NCI-H2171 treated with DMSO at 0.1 percent for 48 hours (cell line): ENCODE measurements at regions not wholly inside any gene's neighbourhood (a gene's known extent, or its start where the extent isn't known, plus 50 kb on each side); places are given as distances from the start of the nearest gene placed in this dataset.
A peak's percentile ranks its signal among the peaks of the same experiment; 100 is the strongest.

Source experiments
- DNase-seq: peaks from one replicate; lab custom pipeline; 2025; lab: John Stamatoyannopoulos, UW

DNA sequence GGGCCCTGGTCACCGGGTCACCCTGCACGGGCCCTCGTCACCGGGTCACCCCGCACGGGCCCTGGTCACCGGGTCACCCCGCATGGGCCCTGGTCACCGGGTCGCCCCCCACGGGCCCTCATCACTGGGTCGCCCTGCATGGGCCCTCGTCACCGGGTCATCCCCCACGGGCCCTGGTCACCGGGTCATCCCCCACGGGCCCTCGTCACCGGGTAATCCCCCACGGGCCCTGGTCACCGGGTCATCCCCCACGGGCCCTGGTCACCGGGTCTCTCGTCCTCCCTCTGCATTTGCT lies 77.6 kb downstream of the RIPK4 start:
- DNase-seq = no peak

DNA sequence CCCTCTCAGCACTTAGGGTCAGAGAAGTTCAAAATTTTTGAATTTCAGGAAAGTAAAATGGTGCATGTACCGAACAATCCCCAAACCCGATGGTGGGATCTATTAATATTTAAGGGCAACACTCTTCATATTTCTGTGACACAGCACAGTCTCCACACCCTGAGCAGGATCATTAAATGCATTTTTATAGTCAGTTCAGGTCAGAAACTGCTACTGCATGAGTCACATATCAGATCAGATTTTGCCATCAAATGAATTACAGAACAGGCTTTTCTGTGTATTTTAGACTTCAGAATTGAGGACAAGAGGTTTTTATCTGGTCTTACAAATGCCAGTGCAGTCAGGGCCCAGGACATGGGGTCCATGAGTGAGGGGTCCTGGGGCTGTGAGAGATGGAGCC lies 79.2 kb downstream of the RIPK4 start:
- DNase-seq = no peak

DNA sequence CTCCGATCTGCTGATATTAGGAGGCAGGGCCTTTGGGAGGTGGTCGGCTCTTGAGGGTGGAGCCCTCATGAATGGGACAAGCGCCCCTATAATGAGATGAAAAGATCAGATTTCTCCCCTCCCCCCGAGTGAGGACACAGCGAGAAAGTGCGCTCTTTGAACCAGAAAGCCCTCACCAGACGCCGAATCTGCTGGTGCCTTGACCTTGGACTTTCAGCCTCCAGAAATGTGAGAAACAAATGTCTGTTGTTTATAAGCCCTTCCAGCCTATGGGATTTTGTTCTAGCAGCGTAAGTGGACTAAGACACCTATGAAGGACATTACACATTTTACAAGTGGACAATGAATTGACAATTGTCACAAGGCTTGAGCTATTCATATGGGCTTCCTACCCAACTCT lies 80.2 kb downstream of the RIPK4 start:
- DNase-seq = no peak

DNA sequence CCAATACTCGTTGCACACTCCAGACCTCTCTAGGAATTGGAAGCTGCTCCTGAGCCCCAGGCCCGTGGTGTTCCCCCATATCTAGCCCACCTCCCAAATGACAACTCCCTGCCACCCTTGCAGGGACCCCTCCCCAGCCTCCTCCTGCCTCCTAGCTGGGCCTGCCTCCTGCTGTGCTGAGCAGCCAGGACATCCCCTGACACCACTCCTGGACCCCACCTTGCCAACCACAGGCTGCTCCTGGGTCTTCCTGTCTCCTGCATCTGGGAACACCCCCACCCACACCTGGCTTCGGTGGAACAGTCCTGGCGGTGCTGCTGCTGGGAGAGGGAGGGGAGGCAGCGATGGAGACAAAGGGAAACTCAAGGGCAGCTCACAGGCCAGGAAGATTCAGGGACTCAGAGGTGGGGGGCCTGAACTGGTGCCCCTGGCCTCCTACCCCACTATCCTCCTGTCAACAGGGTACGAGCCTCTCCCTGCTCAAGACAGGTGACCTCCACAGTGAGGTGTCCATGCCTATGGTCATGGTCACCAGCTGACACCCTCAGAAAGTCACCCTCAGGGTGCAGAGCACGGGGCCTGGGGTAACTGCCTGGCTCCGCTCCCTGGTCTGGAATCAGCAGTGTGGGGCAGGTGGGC lies 81.2 kb downstream of the RIPK4 start:
- DNase-seq = no peak

DNA sequence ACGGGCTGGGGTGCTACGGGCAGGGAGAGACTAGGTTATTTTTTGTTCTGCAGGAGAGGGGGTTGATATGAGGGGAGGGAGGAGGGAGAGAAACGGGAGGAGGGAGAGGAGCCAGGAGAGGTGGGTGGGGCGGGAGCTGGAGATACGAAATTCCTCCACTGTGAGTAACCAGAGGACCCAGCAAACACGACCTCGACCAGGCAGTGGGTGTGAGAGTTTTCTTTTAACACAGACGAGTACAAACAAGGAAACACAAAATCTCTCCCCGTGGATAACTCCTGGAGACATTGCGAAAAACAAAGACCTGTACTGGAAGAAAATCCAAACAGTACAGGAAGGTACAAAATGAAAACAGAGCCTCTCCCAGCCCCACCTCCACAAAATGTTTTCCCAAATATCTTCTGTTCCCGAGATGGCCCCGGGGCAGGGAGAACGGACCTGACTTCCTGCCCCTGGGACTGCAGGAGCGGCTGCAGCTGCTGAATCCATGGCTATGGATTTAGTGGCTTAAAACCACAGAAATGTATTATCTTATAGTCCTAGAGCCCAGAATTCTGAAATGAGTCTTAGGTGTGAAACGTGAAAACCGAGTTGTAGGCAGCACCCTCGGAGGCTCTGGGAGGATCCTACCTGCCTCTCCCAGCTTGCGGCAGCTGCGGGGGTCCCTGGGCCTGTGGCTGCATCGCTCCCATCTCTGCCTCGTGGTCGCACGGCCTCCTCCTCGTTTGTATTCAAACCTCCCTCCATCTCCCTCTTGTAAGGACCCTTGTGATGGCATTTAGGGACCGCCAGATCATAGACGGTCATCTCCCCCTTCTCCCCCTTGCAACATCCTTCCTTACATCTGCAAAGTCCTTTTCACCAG lies 82.2 kb downstream of the RIPK4 start:
- DNase-seq = no peak

DNA sequence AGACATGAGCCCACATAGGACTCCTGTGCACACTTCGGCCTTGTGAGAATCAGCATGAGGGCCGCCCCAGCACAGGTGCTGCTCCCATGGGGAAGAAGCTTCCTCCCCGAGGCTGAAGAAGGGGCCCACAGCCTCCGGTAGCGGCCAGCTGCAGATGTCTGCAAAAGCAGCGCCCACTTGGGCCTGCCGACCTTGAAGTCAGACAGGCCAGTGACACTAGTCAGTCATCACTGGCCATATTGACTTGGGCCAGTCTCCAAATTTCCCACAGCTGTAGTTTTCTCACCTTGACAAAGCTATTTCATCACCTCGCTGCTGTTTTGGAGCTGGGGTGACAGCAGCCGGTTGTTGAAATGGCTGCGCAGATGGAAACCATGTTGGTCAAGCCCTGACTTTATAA lies 83.0 kb downstream of the RIPK4 start:
- DNase-seq = no peak

DNA sequence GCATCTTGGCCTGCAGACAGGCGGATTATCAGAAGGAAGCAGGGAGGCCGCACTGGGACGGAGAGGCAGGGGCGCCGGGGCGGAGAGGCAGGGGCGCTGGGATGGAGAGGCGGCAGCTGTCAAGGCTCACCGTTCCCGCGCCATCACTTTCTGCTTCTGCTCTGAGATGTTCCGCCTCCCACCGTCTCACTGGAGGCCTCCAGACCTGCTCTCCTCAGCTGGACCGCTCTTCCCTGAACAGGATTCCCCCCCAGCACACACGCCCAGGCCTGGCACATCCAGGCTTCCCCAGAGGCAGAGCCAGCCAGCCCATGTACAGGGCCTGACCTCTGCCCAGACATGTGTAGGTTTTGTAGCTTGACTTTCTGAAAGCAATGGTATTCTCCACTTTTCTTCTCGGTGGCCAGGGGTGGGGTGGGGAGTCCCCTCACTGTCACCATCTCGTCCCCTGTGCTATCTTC lies 84.1 kb downstream of the RIPK4 start:
- no peak for DNase-seq

DNA sequence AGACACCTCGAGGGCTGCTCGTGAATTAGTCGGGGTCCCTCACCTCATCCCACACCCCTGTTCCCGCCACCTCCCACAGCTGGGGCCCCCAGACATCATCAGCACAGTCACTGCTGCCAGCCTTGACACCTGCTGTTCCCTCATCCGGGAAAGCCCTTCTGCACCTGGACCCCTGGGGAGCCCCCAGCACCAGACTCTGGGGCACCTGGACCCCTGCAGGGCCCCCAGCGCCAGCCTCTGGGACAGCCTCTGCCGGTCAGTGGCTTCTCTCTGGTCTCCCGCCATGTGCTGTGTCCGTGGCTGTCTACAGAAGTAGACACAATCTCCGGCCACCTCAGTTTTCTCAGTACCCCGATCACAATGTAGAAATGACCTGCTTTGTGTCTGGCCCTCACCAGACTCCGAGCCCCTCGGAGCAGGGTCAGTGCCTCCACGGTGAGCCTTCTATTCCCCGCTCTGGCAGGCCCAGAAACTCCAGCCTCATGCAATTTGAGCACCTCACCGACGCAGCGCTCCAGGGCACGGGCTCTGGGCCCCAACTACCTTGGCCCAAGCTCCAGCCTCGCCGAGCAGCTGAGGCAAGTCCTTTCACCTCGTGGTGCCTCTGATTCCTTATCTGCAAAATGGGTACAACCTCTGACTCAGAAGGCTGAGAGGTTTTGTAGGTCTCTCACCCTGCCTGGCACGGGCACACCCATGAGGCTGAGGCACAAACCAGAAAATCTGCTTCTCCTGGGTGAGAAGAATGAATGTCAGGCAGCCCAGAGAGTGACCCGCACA lies 84.7 kb downstream of the RIPK4 start:
- no peak for DNase-seq

DNA sequence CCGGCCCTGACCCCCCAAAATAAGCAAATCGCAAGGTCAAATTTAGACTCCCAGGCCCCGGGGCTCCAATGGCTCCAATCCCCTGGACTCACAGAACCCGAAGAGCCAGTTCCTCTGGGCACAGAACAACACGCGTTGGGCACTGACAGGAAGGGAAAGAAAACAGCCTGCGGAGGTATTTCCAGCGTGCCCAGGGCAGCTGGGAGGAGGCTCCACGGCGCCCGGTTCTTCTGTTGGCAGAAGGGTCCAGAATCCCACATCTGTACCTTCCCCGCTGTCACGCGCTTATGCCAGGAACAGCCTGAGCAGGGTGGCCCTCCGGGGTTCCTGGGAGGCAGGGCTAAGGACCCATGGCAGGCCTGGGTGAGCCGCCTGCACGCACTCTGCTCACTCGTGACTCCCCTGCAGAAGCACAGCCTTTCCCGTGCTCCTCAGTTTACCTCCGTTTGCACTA lies 85.5 kb downstream of the RIPK4 start:
- DNase-seq = no peak

DNA sequence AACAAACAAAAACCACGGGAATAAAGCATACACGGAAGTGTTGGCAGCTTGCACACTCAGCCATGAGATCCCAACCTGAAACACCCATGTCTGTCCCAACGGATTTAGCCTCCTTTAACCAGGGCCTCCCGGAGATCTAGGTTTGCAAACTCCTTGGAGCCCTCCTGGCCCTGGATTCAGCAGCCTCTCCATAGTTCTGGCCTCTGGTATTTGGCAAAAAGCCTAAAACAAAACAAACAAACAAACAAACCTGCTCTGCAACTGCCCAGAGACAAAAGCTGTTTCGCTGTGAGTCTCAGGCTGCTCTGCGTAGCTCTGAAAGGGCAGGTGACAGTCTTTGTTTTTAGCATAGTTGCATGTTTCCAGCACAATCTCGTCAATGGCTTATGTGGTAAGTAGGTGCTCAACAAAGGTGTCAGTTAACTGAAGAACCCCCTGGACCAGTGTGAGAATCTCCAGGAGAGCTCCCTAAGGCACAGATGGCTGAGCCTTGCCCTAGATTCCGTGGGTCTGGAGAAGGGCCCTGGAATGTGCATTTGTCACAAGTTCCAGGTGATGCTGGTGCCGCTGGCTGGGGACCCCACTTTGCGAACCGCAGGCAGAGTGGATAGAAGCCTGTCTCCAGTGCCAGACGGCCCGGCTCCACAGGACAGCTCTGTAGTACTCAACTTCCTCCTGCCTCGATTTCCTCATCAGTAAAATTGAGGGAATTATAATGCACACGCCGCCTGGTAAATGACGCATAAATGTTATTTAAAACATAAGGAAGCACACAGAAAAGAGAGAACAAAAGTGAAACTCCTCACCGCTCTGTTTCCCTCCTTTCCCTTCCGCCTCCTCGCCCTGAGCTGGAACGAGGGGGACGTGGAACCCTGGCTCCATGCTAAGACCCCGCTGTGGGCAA lies 86.2 kb downstream of the RIPK4 start:
- DNase-seq = no peak

DNA sequence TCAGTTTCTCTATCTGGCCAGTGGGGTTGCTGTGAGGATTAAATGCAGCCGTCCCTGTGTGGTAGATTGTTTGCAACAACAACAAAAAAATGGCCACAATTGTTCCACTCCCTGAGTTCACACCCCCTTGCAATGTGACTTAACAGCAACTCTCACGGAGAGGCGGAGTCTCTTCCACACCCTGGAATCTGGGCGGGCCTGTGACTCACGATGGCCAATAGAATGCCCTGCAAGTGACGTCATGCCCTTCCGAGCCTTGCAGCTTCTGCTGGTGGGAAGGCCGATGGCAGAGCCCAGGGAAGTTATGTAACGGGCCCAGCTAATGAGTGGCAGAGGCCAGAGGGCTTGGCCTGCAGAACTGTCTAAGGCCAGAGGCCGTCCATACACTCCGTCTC lies 87.9 kb downstream of the RIPK4 start:
- DNase-seq = peak; percentile 72

DNA sequence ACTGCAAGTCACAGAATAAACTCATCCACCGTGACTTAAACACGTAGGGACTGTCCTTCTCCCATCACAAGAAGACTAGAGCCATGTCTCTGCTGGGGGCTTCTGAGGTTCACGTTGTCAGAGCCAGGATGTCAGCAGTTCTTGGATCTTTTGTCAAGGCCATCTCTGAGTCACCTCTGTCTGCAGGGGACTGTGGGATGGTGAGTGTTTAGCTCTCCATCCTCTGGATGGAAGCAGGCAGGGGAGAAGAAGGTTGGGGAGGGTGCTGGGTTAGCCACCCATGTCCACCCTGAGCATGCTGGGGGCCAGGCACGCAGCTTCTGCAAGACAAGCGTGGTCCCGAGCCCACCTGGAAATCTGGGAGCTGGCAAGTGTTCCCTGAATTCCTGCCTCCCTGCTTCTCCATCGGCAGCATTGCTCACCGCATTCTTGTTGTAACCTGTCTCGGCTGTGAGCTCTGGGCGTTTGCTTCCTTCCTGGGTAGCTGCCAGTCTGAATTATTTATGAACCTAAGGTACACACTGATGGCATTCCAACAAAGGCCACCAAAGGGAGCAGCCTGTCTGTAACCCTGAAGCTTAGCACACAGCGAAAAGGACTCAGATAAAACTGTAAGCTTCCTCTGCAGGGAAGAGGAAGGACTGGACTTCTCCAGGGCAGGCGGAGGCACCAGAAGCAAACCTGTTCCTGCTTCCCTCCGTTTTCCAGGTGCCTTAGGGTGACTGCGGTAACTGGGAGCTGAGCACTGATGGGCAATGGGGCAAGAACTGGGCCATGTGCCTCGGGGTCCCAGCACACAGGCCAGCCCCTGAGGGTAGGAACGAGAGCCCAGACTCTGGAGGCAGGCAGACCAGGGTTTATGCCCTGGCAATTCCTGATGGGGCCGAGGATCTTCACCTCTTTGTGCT lies 88.6 kb downstream of the RIPK4 start:
- DNase-seq = peak; percentile 26

DNA sequence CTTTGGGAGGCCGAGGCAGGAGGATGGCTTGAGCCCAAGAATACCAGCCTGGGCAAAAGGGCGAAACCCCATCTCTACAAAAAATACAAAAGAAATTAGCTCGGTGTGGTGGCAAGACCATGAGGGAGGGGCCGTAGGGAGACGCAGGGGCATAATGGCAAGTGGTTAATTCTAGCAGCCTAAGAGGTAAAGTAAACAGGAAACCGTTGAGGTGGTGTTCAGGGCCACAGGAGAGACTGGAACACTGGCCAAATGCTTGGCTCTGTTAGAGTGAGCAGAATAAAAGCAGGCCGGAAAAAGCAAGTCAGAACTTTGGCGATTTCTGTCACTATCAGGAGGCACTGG lies 89.2 kb downstream of the RIPK4 start:
- no peak for DNase-seq

DNA sequence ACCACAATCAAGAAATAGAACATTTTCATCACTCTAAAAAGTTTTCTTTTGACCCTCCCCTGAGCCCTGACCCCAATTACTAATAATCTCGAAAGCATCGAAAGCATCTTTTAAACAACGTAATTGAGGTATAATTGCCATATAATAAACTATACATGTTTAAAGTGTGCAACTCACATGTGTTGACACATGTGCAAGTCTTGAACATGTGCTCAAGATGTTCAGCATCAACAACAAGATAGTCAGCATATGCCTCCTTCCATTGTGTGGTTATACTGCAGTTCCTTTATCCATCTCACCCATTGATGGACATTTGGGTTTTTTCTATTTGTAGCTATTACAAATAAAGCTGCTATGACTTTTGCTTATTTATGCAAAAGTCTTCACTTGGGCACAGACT lies 90.7 kb downstream of the RIPK4 start:
- DNase-seq = no peak

DNA sequence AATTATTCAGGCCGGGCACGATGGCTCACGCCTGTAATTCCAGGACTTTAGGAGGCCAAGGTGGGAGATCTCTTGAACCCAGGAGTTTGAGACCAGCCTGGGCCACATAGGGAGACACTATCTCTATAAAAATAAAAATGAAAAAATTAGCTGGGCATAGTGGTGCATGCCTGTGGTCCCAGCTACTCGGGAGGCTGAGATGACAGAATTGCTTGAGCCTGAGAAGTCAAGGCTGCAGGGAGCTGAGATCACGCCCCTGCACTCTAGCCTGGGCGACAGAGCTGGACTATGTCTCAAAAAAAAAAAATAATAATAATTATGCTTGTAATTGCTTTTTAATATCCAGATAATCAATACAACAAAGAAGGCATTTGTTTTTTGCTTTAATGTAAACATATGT lies 91.3 kb downstream of the RIPK4 start:
- DNase-seq = no peak

DNA sequence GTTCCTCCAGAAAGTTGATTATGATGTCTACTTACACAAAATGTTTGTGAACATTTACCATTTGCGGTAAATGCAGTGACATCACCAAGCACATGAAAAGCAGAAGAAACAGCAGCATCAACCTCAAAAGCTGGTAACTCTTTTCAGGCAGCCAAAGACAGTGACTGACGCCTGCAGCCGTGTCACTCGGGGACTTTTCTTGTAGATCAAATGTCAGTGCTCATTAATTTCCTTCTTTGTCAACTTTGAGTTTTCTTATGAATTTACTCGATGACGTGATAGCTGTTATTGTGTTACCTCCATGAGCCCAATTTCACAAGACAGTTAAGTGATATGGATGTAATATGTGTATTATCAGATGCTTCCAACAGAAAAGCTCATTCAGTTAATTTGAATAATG lies 92.5 kb downstream of the RIPK4 start:
- no peak for DNase-seq

DNA sequence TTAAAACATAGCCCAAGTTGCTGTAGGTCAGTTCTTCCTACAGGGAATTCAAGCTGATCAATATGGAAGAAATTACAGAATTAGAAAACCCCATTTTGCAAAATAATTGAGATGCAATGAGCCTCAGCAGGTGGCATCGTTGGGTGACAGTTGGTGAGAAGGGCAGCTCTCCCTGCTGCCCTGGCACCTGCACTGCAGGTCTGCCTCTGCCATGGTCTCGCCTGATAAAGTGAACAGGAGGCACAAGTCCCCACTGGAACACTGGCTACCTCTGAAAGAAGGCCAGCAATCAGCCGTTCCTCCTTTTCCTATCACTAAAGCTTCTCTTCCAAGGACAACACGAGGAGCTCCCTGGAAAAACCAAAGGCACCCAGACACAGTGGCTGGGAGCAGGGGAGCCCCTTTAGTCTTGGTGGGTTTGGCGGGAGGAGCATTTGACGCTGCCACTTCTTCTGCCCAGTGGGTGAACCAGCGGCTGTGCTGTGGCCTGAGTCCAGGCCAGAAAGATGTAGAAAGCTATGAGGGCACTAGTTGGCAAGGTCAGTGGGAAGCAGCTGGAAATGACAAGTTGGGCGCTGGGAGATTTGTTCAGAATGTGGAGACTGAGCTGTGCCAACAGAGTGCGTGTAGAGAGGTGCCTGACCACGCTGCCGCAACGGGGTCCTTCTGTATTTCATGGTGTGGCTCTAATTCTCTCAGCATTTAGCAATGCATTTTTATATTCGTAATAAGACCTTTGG lies 93.1 kb downstream of the RIPK4 start:
- no peak for DNase-seq

DNA sequence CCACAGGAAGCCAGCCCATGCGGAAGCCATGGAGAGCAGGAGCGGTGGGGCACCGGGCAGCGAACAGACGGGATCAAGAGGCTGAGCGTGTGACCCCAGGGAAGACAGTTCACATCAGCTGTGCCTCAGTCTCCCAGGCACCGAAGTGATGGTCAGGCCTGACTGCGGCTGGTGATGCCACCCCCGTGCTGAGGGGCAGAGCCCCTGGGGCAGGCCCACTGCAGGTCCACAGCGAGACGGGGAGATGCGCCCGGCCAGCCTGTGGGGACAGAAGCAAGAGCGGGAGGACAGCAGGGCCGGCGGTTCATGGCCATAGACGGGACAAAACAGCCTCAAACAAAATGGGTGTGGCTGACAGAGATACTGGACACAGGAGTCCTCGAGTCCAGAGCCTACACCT lies 93.8 kb downstream of the RIPK4 start:
- DNase-seq = no peak

DNA sequence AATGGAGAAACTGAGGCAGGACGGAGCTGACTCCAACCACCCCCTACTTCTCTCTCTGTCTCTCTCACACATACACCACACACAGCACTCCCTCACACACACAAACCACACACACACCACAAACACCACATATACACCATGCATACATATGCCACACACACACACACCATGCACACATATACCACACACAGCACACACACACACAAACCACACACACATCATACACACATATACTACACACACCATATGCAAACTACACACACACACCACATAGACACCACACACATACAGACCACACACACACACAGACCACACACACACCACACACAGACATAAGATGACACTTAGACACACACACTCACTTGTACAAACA lies 94.3 kb downstream of the RIPK4 start:
- no peak for DNase-seq

DNA sequence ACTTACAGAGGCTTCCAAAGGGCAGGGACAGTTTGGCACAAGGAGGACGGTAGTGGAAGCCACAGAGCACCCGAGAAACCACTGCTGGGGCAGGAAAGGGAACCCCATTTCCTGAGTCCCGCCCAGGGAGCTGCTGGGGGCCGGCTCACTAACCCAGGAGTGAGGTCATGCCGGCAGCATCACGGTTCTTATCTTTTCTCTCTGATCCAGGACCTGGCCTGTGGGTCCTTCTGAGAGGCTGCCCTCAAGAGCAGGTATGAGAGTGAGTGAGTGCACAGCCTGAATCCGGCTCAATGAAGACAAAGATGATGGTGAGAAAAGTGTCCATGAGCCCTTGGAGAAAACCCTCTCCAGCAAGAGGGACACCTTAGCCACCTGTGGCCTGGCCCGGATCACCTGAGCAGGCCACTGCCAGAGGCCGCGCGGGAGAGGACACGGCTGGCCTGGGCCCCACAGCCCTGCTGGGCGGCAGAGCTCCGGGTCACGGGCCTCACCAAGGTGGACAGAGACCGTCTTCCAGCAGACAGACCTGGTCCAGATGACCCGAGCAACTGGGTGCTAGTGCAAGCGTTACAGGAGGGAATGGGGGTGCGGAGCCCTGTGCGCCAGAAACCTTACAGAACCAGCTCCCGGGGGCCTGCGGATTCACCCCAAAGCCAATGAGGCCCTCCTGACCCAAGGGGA lies 94.9 kb downstream of the RIPK4 start:
- DNase-seq = no peak
